H9 (cell line): ENCODE measurements at regions not wholly inside any gene's neighbourhood (a gene's known extent, or its start where the extent isn't known, plus 50 kb on each side); places are given as distances from the start of the nearest gene placed in this dataset.

ENCODE experiments used
- DNase-seq: peaks from one replicate; pipeline ENCODE4 v3.0.0-alpha.2; 2017
- H2AFZ ChIP-seq: one replicate; pipeline ENCODE4 v1.6.1; 2013; ENCODE audit warnings: mild to moderate bottlenecking, low read length, control low read depth, moderate library complexity
- H2AK5ac ChIP-seq: 2 replicates; pipeline ENCODE4 v1.6.1; 2013; ENCODE audit warnings: low read length, control low read depth, mixed read lengths; ENCODE audit not compliant: insufficient read length
- H2BK120ac ChIP-seq: one replicate; pipeline ENCODE4 v1.6.1; 2013; ENCODE audit warnings: low read depth, mild to moderate bottlenecking, low read length, control low read depth, inconsistent platforms; ENCODE audit not compliant: poor library complexity, severe bottlenecking
- H2BK12ac ChIP-seq: 2 replicates; pipeline ENCODE4 v1.6.1; 2013; ENCODE audit warnings: low read length, control low read depth, mixed read lengths, low read depth; ENCODE audit not compliant: insufficient read length
- H2BK15ac ChIP-seq: 2 replicates; pipeline ENCODE4 v1.6.1; 2013; ENCODE audit warnings: low read depth, low read length, control low read depth
- H2BK20ac ChIP-seq: one replicate; pipeline ENCODE4 v1.6.1; 2013; ENCODE audit warnings: low read depth, mild to moderate bottlenecking, low read length, control low read depth, inconsistent platforms; ENCODE audit not compliant: poor library complexity, severe bottlenecking
- H2BK5ac ChIP-seq: 2 replicates; pipeline ENCODE4 v1.6.1; 2013; ENCODE audit warnings: low read length, control low read depth, mixed read lengths; ENCODE audit not compliant: insufficient read length
- H3K14ac ChIP-seq: 2 replicates; pipeline ENCODE4 v1.6.1; 2013; ENCODE audit warnings: low read length, control low read depth; ENCODE audit not compliant: insufficient read depth
- H3K18ac ChIP-seq: 2 replicates; pipeline ENCODE4 v1.6.1; 2013; ENCODE audit warnings: low read depth, mild to moderate bottlenecking, mixed read lengths, low read length, control low read depth; ENCODE audit not compliant: insufficient read length
- H3K23ac ChIP-seq: 2 replicates; pipeline ENCODE4 v1.6.1; 2013; ENCODE audit warnings: low read length, control low read depth, mixed read lengths, low read depth; ENCODE audit not compliant: insufficient read length
- H3K23me2 ChIP-seq: 2 replicates; pipeline ENCODE4 v1.6.1; 2013; ENCODE audit warnings: low read depth, mild to moderate bottlenecking, mixed read lengths, low read length, control low read depth; ENCODE audit not compliant: insufficient read length, poor library complexity, severe bottlenecking
- H3K27ac ChIP-seq: 2 replicates; pipeline ENCODE4 v1.5.1; 2013; ENCODE audit warnings: low read length, control low read depth, mixed read lengths, low read depth; ENCODE audit not compliant: insufficient read length
- H3K27me3 ChIP-seq: 2 replicates; pipeline ENCODE4 v1.6.1; 2013; ENCODE audit warnings: low read length, control low read depth, inconsistent platforms; ENCODE audit not compliant: insufficient read depth
- H3K4ac ChIP-seq: 2 replicates; pipeline ENCODE4 v1.6.1; 2013; ENCODE audit warnings: low read depth, mild to moderate bottlenecking, control low read depth, inconsistent platforms, low read length, moderate library complexity
- H3K4me1 ChIP-seq: 2 replicates; pipeline ENCODE4 v1.6.1; 2013; ENCODE audit warnings: low read length, control low read depth, inconsistent platforms; ENCODE audit not compliant: insufficient read depth
- H3K4me2 ChIP-seq: 2 replicates; pipeline ENCODE4 v1.6.1; 2013; ENCODE audit warnings: low read length, control low read depth, mixed read lengths; ENCODE audit not compliant: insufficient read length, insufficient read depth
- H3K56ac ChIP-seq: 2 replicates; pipeline ENCODE4 v1.6.1; 2013; ENCODE audit warnings: low read depth, mild to moderate bottlenecking, mixed read lengths, low read length, control low read depth; ENCODE audit not compliant: insufficient read length
- H3K79me1 ChIP-seq: 2 replicates; pipeline ENCODE4 v1.6.1; 2013; ENCODE audit warnings: low read depth, mild to moderate bottlenecking, moderate library complexity, low read length, control low read depth, inconsistent platforms; ENCODE audit not compliant: insufficient read depth, poor library complexity, severe bottlenecking
- H3K79me2 ChIP-seq: 2 replicates; pipeline ENCODE4 v1.6.1; 2013; ENCODE audit warnings: low read length, control low read depth, inconsistent platforms; ENCODE audit not compliant: insufficient read depth
- H3K9ac ChIP-seq: 2 replicates; pipeline ENCODE4 v1.6.1; 2013; ENCODE audit warnings: low read length, control low read depth, mixed read lengths; ENCODE audit not compliant: insufficient read length; ENCODE audit errors: extremely low read depth
- H3K9me3 ChIP-seq: one replicate; pipeline ENCODE4 v1.6.1; 2013; ENCODE audit warnings: low read depth, low read length, inconsistent platforms; ENCODE audit not compliant: control insufficient read depth
- H3T11ph ChIP-seq: one replicate; pipeline ENCODE4 v1.6.1; 2013; ENCODE audit warnings: mild to moderate bottlenecking, low read length, control low read depth, inconsistent platforms
- H4K20me1 ChIP-seq: one replicate; pipeline ENCODE4 v1.6.1; 2013; ENCODE audit not compliant: control insufficient read depth, insufficient read length, insufficient read depth
- H4K5ac ChIP-seq: 2 replicates; pipeline ENCODE4 v1.6.1; 2013; ENCODE audit warnings: low read depth, mild to moderate bottlenecking, mixed read lengths, low read length, control low read depth; ENCODE audit not compliant: insufficient read length
- H4K8ac ChIP-seq: replicated peaks from 2 replicates; pipeline ENCODE4 v1.6.1; 2013; ENCODE audit warnings: low read length, control low read depth, mixed read lengths, low read depth; ENCODE audit not compliant: insufficient read length
- H4K91ac ChIP-seq: 2 replicates; pipeline ENCODE4 v1.6.1; 2013; ENCODE audit warnings: low read depth, mild to moderate bottlenecking, moderate library complexity, mixed read lengths, low read length, control low read depth; ENCODE audit not compliant: insufficient read length
- H3K27ac Mint-ChIP-seq, 3 experiments: 2 replicates in 2 of 3; 3 replicates in 1 of 3; pipeline ENCODE4 v1.8.0; 2020 to 2021; ENCODE audit warnings: mixed read lengths in 3 of 3, mild to moderate bottlenecking in 1 of 3, moderate library complexity in 1 of 3
- H3K27me3 Mint-ChIP-seq: 2 replicates; pipeline ENCODE4 v1.8.0; 2021; ENCODE audit warnings: low read depth, mild to moderate bottlenecking, moderate library complexity, mixed read lengths
- H3K36me3 Mint-ChIP-seq, 3 experiments: 2 replicates in 2 of 3; 3 replicates in 1 of 3; pipeline ENCODE4 v1.8.0; 2020 to 2021; ENCODE audit warnings: low read depth in 3 of 3, mixed read lengths in 3 of 3; ENCODE audit not compliant: insufficient read depth in 1 of 3
- H3K4me1 Mint-ChIP-seq, 2 experiments: 2 replicates each; pipeline ENCODE4 v1.8.0; 2020; ENCODE audit warnings: mixed read lengths in 2 of 2
- H3K4me3 Mint-ChIP-seq, 2 experiments: 2 replicates in 1 of 2; 3 replicates in 1 of 2; pipeline ENCODE4 v1.8.0; 2020 to 2021; ENCODE audit warnings: mild to moderate bottlenecking in 2 of 2, mixed read lengths in 2 of 2, moderate library complexity in 1 of 2
- H3K9me3 Mint-ChIP-seq, 2 experiments: 2 replicates in 1 of 2; 3 replicates in 1 of 2; pipeline ENCODE4 v1.8.0; 2020; ENCODE audit warnings: mild to moderate bottlenecking in 2 of 2, mixed read lengths in 2 of 2, moderate library complexity in 1 of 2
- WGBS: extraction: QIAGEN DNeasy Blood & Tissue Kit; methylation state at CpG from one replicate; pipeline ENCODE4 v1.1.7; 2013; ENCODE audit warnings: missing lambda C conversion rate, low lambda C conversion rate, mixed read lengths; ENCODE audit not compliant: insufficient read length; ENCODE audit errors: extremely low coverage; 5-methylcytosine and 5-hydroxymethylcytosine counted together
- TF ChIP-seq, protein P1 (sequence below): fragments of 200-600 bp; sonication (generic); conservative IDR thresholded peaks from 3 replicates; pipeline ENCODE4 v1.8.0; 2021; ENCODE audit warnings: antibody characterized with exemption, mild to moderate bottlenecking

DNA sequence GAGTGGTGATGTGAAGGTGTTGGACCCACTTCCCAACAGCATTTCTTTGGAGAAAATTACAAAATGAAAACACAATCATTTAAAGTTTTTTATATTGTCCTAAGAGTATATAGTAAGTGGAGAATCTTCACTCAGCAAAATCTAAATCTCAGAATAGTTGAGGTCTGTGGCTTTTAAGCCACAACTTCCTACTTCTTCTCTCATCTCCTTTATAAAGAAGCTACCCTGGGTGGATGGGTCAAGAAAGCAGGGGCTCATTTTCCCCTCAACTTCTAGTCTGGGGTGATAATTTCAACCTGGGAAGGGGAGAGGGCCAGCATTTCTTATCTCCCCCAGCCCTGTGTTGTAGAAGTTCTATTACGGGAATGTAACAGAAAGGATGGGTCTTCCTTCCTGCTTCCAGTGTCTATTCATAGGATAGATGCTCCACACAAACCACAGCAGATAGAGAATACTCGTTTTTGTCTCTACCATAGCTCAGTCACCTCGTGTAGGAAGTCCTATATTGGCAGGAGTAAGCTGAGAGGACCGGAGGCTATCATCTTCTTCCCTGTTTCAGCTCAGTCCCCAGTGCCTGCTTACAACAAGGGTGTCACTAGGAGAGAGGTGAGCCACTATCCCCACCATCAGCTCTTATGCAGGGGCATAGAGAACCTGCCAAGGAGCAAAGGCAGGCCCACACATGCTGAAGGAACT lies 341.5 kb downstream of the CASP12 start:
- no peak overlapping the region for H3K56ac ChIP-seq
- no peak overlapping the region for H2BK12ac ChIP-seq
- no peak overlapping the region for H2BK20ac ChIP-seq
- H4K91ac ChIP-seq = no peak overlapping the region
- no peaks in the 10 kb centered on the region for H3K4me1 ChIP-seq
- no peaks in the 10 kb centered on the region for H3K79me1 ChIP-seq
- H3K9me3 Mint-ChIP-seq = no peaks in the 10 kb centered on the region
- H3K79me2 ChIP-seq = no peaks in the 10 kb centered on the region
- no peaks in the 10 kb centered on the region for H4K20me1 ChIP-seq
- no peak overlapping the region for H2BK15ac ChIP-seq
- H3K4ac ChIP-seq = no peak overlapping the region
- no peak overlapping the region for H2AK5ac ChIP-seq
- H2AFZ ChIP-seq = no peak overlapping the region
- H3K27me3 Mint-ChIP-seq = no peaks in the 10 kb centered on the region
- no peaks in the 10 kb centered on the region for H3K9me3 ChIP-seq
- H3K18ac ChIP-seq = no peak overlapping the region
- no peak overlapping the region for H2BK5ac ChIP-seq
- no peak overlapping the region for H3K27ac Mint-ChIP-seq
- no CpG with 5 or more reads among the region's 4 CpGs for WGBS
- no peaks in the 10 kb centered on the region; a peak in 1 of 7 replicates for H3K36me3 Mint-ChIP-seq
- H4K5ac ChIP-seq = no peak overlapping the region
- no peak overlapping the region for H3K9ac ChIP-seq
- no peaks in the 10 kb centered on the region for H3K27me3 ChIP-seq
- no peak overlapping the region for H3T11ph ChIP-seq
- no peak overlapping the region for H3K4me2 ChIP-seq
- H4K8ac ChIP-seq = no peak overlapping the region
- DNase-seq = no peak
- no peak overlapping the region for H3K23ac ChIP-seq
- H3K4me1 Mint-ChIP-seq = no peaks in the 10 kb centered on the region
- TF ChIP-seq, protein P1, sequence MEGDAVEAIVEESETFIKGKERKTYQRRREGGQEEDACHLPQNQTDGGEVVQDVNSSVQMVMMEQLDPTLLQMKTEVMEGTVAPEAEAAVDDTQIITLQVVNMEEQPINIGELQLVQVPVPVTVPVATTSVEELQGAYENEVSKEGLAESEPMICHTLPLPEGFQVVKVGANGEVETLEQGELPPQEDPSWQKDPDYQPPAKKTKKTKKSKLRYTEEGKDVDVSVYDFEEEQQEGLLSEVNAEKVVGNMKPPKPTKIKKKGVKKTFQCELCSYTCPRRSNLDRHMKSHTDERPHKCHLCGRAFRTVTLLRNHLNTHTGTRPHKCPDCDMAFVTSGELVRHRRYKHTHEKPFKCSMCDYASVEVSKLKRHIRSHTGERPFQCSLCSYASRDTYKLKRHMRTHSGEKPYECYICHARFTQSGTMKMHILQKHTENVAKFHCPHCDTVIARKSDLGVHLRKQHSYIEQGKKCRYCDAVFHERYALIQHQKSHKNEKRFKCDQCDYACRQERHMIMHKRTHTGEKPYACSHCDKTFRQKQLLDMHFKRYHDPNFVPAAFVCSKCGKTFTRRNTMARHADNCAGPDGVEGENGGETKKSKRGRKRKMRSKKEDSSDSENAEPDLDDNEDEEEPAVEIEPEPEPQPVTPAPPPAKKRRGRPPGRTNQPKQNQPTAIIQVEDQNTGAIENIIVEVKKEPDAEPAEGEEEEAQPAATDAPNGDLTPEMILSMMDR = no peak
- H2BK120ac ChIP-seq = no peak overlapping the region
- H3K27ac ChIP-seq = no peak overlapping the region
- no peak overlapping the region for H3K14ac ChIP-seq
- H3K4me3 Mint-ChIP-seq = no peak overlapping the region
- no peaks in the 10 kb centered on the region for H3K23me2 ChIP-seq
